Hepatocyte (in vitro differentiated cells): ENCODE measurements at regions not wholly inside any gene's neighbourhood (a gene's known extent, or its start where the extent isn't known, plus 50 kb on each side); places are given as distances from the start of the nearest gene placed in this dataset.

Source experiments
- EZH2 ChIP-seq: fragments of 200-600 bp; sonication (generic); IDR thresholded peaks from 2 replicates; pipeline ENCODE4 v1.6.1; 2016; ENCODE audit warnings: antibody characterized with exemption, mild to moderate bottlenecking, borderline replicate concordance
- EZH2phosphoT487 ChIP-seq: fragments of 200-600 bp; sonication (generic); IDR thresholded peaks from one replicate; pipeline ENCODE4 v1.6.1; 2018; ENCODE audit warnings: antibody characterized with exemption, mild to moderate bottlenecking, low read depth, moderate library complexity; ENCODE audit not compliant: unreplicated experiment, severe bottlenecking
- TF ChIP-seq, protein P1 (sequence below): fragments of 200-600 bp; sonication (generic); IDR thresholded peaks from 2 replicates; pipeline ENCODE4 v1.5.1; 2016; ENCODE audit warnings: antibody characterized with exemption, mild to moderate bottlenecking; ENCODE audit not compliant: poor library complexity

- TF ChIP-seq, protein P1, sequence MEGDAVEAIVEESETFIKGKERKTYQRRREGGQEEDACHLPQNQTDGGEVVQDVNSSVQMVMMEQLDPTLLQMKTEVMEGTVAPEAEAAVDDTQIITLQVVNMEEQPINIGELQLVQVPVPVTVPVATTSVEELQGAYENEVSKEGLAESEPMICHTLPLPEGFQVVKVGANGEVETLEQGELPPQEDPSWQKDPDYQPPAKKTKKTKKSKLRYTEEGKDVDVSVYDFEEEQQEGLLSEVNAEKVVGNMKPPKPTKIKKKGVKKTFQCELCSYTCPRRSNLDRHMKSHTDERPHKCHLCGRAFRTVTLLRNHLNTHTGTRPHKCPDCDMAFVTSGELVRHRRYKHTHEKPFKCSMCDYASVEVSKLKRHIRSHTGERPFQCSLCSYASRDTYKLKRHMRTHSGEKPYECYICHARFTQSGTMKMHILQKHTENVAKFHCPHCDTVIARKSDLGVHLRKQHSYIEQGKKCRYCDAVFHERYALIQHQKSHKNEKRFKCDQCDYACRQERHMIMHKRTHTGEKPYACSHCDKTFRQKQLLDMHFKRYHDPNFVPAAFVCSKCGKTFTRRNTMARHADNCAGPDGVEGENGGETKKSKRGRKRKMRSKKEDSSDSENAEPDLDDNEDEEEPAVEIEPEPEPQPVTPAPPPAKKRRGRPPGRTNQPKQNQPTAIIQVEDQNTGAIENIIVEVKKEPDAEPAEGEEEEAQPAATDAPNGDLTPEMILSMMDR, result no peak
- no peak for TF ChIP-seq EZH2
- TF ChIP-seq EZH2phosphoT487, result no peak
These were observed 185.4 kb upstream of the OSR1 start for GRCh38 chr2:19543663-19544383.
